Glutamatergic neuron (in vitro differentiated cells): ENCODE measurements at regions not wholly inside any gene's neighbourhood (a gene's known extent, or its start where the extent isn't known, plus 50 kb on each side); places are given as distances from the start of the nearest gene placed in this dataset.

Experiments used
- DNase-seq: peaks from one replicate; pipeline ENCODE4 v3.0.0; 2022
- H3K27ac Mint-ChIP-seq: one replicate; pipeline ENCODE4 v1.8.0; 2020; ENCODE audit warnings: mild to moderate bottlenecking, mixed read lengths, inconsistent platforms; ENCODE audit not compliant: unreplicated experiment
- H3K27me3 Mint-ChIP-seq: one replicate; pipeline ENCODE4 v1.8.0; 2020; ENCODE audit warnings: mild to moderate bottlenecking, moderate library complexity, mixed read lengths, inconsistent platforms; ENCODE audit not compliant: unreplicated experiment
- H3K36me3 Mint-ChIP-seq: one replicate; pipeline ENCODE4 v1.8.0; 2020; ENCODE audit warnings: mild to moderate bottlenecking, mixed read lengths, inconsistent platforms; ENCODE audit not compliant: unreplicated experiment
- H3K4me1 Mint-ChIP-seq: one replicate; pipeline ENCODE4 v1.8.0; 2020; ENCODE audit warnings: mild to moderate bottlenecking, low read depth, mixed read lengths, inconsistent platforms; ENCODE audit not compliant: unreplicated experiment
- H3K4me3 Mint-ChIP-seq: one replicate; pipeline ENCODE4 v1.8.0; 2020; ENCODE audit warnings: mild to moderate bottlenecking, mixed read lengths, inconsistent platforms; ENCODE audit not compliant: unreplicated experiment
- H3K9me3 Mint-ChIP-seq: one replicate; pipeline ENCODE4 v1.8.0; 2020; ENCODE audit warnings: mild to moderate bottlenecking, moderate library complexity, mixed read lengths, inconsistent platforms; ENCODE audit not compliant: unreplicated experiment
- CTCF ChIP-seq: fragments of 200-600 bp; sonication (generic); IDR thresholded peaks from one replicate; pipeline ENCODE4 v1.5.0; 2021; ENCODE audit not compliant: partially characterized antibody, unreplicated experiment

- H3K27ac Mint-ChIP-seq, result no peak overlapping the region
- H3K9me3 Mint-ChIP-seq, result peaks cover 21% of the 10 kb centered on the region
- H3K4me3 Mint-ChIP-seq, result no peak overlapping the region
- peaks cover 2% of the 10 kb centered on the region for H3K27me3 Mint-ChIP-seq
- peaks cover 14% of the 10 kb centered on the region for H3K36me3 Mint-ChIP-seq
- TF ChIP-seq CTCF, result no peak
- no peaks in the 10 kb centered on the region for H3K4me1 Mint-ChIP-seq
- no peak for DNase-seq
These were observed 1235.2 kb downstream of the TBC1D22A start for GRCh38 chr22:47997612-47998011.

GRCh38 chr22:47997052-47997590 lies 1234.7 kb downstream of the TBC1D22A start:
- no peak overlapping the region for H3K4me3 Mint-ChIP-seq
- H3K36me3 Mint-ChIP-seq, result peaks cover 14% of the 10 kb centered on the region
- H3K27ac Mint-ChIP-seq, result no peak overlapping the region
- H3K9me3 Mint-ChIP-seq, result peaks cover 20% of the 10 kb centered on the region
- peaks cover 2% of the 10 kb centered on the region for H3K27me3 Mint-ChIP-seq
- DNase-seq, result no peak
- no peaks in the 10 kb centered on the region for H3K4me1 Mint-ChIP-seq
- no peak for TF ChIP-seq CTCF

- Mint-ChIP-seq H3K27me3 (peaks cover 2% of the 10 kb centered on the region), H3K27ac (no peak overlapping the region), H3K9me3 (peaks cover 19% of the 10 kb centered on the region), H3K4me1 (no peaks in the 10 kb centered on the region), H3K36me3 (peaks cover 14% of the 10 kb centered on the region), H3K4me3 (no peak overlapping the region)
- TF ChIP-seq CTCF, result no peak
- DNase-seq, result no peak
These were observed 1234.0 kb downstream of the TBC1D22A start for GRCh38 chr22:47996446-47996857.

- DNase-seq, result no peak
- TF ChIP-seq CTCF, result no peak
- Mint-ChIP-seq H3K4me1 (no peaks in the 10 kb centered on the region), H3K4me3 (no peak overlapping the region), H3K27ac (no peak overlapping the region), H3K9me3 (peaks cover 18% of the 10 kb centered on the region), H3K36me3 (peaks cover 10% of the 10 kb centered on the region), H3K27me3 (no peaks in the 10 kb centered on the region)
These were observed 1233.3 kb downstream of the TBC1D22A start for GRCh38 chr22:47995718-47996117.

- H3K4me1 Mint-ChIP-seq, result no peaks in the 10 kb centered on the region
- peaks cover 8% of the 10 kb centered on the region for H3K36me3 Mint-ChIP-seq
- no peak overlapping the region for H3K4me3 Mint-ChIP-seq
- no peaks in the 10 kb centered on the region for H3K27me3 Mint-ChIP-seq
- DNase-seq, result no peak
- H3K9me3 Mint-ChIP-seq, result peaks cover 14% of the 10 kb centered on the region
- no peak for TF ChIP-seq CTCF
- H3K27ac Mint-ChIP-seq, result no peak overlapping the region
These were observed 1232.8 kb downstream of the TBC1D22A start for GRCh38 chr22:47995264-47995627.
